ENCODE measurements at regions not wholly inside any gene's neighbourhood (a gene's known extent, or its start where the extent isn't known, plus 50 kb on each side); places are given as distances from the start of the nearest gene placed in this dataset.

- DNase-seq = no peak
Measured at GRCh38 chr10:10462151-10462941, 555.3 kb upstream of the CELF2 start.

- no peak for DNase-seq
Measured at GRCh38 chr10:10471758-10472157, 545.9 kb upstream of the CELF2 start.

- DNase-seq = no peak
Measured at GRCh38 chr10:10475812-10476211, 541.9 kb upstream of the CELF2 start.

- no peak for DNase-seq
Measured at GRCh38 chr10:10477844-10478243, 539.8 kb upstream of the CELF2 start.

GRCh38 chr10:10479465-10479864 lies 538.2 kb upstream of the CELF2 start:
- no peak for DNase-seq

GRCh38 chr10:10482613-10483012 lies 535.1 kb upstream of the CELF2 start:
- DNase-seq = no peak

- no peak for DNase-seq
Measured at GRCh38 chr10:10489076-10489475, 528.6 kb upstream of the CELF2 start.

GRCh38 chr10:10489805-10490571 lies 527.7 kb upstream of the CELF2 start:
- DNase-seq = no peak

- no peak for DNase-seq
Measured at GRCh38 chr10:10490581-10490980, 527.1 kb upstream of the CELF2 start.

- no peak for DNase-seq
Measured at GRCh38 chr10:10492420-10492819, 525.3 kb upstream of the CELF2 start.

- no peak for DNase-seq
Measured at GRCh38 chr10:10493833-10494232, 523.8 kb upstream of the CELF2 start.

- DNase-seq = no peak
Measured at GRCh38 chr10:10497245-10497644, 520.4 kb upstream of the CELF2 start.

- DNase-seq = no peak
Measured at GRCh38 chr10:10498781-10499180, 518.9 kb upstream of the CELF2 start.

GRCh38 chr10:10499839-10500238 lies 517.8 kb upstream of the CELF2 start:
- DNase-seq = no peak

- DNase-seq = no peak
Measured at GRCh38 chr10:10500937-10501336, 516.7 kb upstream of the CELF2 start.

GRCh38 chr10:10503772-10504171 lies 513.9 kb upstream of the CELF2 start:
- DNase-seq = no peak

GRCh38 chr10:10508211-10508610 lies 509.5 kb upstream of the CELF2 start:
- no peak for DNase-seq

- DNase-seq = no peak
Measured at GRCh38 chr10:10510179-10510578, 507.5 kb upstream of the CELF2 start.

- DNase-seq = no peak
Measured at GRCh38 chr10:10513067-10513466, 504.6 kb upstream of the CELF2 start.

- no peak for DNase-seq
Measured at GRCh38 chr10:10513898-10514297, 503.8 kb upstream of the CELF2 start.

- no peak for DNase-seq
Measured at GRCh38 chr10:10514797-10515196, 502.9 kb upstream of the CELF2 start.

GRCh38 chr10:10515479-10516204 lies 502.0 kb upstream of the CELF2 start:
- DNase-seq = no peak

GRCh38 chr10:10516346-10517130 lies 501.1 kb upstream of the CELF2 start:
- DNase-seq = no peak
